SK-N-SH treated with all-trans-retinoic acid at 6 μM for 48 hours (cell line): ENCODE measurements at regions not wholly inside any gene's neighbourhood (a gene's known extent, or its start where the extent isn't known, plus 50 kb on each side); places are given as distances from the start of the nearest gene placed in this dataset.

ENCODE experiments used
- RARB ChIP-seq: fragments of 250-450 bp; sonication (Bioruptor Pico); IDR thresholded peaks from 2 replicates; pipeline ENCODE4 v1.8.0; 2021; ENCODE audit warnings: mild to moderate bottlenecking, moderate library complexity
- ZC3H10 ChIP-seq: fragments of 250-450 bp; sonication (Bioruptor Pico); IDR thresholded peaks from 2 replicates; pipeline ENCODE4 v1.5.1; 2021; ENCODE audit warnings: mild to moderate bottlenecking, moderate library complexity
- ZNF565 ChIP-seq: fragments of 450-650 bp; formaldehyde crosslinking; conservative IDR thresholded peaks from 2 replicates; pipeline ENCODE4 v1.5.0; 2020; ENCODE audit warnings: low read depth, mild to moderate bottlenecking, moderate library complexity
- TF ChIP-seq, protein P1 (sequence below): fragments of 250-450 bp; sonication (Bioruptor Pico); IDR thresholded peaks from 2 replicates; pipeline ENCODE4 v1.8.0; 2020; ENCODE audit warnings: mild to moderate bottlenecking, moderate library complexity, borderline replicate concordance

- TF ChIP-seq, protein P1, sequence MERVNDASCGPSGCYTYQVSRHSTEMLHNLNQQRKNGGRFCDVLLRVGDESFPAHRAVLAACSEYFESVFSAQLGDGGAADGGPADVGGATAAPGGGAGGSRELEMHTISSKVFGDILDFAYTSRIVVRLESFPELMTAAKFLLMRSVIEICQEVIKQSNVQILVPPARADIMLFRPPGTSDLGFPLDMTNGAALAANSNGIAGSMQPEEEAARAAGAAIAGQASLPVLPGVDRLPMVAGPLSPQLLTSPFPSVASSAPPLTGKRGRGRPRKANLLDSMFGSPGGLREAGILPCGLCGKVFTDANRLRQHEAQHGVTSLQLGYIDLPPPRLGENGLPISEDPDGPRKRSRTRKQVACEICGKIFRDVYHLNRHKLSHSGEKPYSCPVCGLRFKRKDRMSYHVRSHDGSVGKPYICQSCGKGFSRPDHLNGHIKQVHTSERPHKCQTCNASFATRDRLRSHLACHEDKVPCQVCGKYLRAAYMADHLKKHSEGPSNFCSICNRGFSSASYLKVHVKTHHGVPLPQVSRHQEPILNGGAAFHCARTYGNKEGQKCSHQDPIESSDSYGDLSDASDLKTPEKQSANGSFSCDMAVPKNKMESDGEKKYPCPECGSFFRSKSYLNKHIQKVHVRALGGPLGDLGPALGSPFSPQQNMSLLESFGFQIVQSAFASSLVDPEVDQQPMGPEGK (CRISPR knock-in tag) = no peak
- TF ChIP-seq ZNF565 (CRISPR knock-in tag) (no peak), RARB (CRISPR knock-in tag) (no peak), ZC3H10 (CRISPR knock-in tag) (no peak)
These were observed 114.1 kb upstream of the TPM1 start for GRCh38 chr15:62928242-62928999.
